NCI-H128 (cell line): ENCODE measurements at regions not wholly inside any gene's neighbourhood (a gene's known extent, or its start where the extent isn't known, plus 50 kb on each side); places are given as distances from the start of the nearest gene placed in this dataset.

Experiments
- DNase-seq: peaks from one replicate; lab custom pipeline; 2025; ENCODE audit not compliant: unreplicated experiment; lab: John Stamatoyannopoulos, UW

GRCh38 chr2:180742801-180743200 is 237.6 kb upstream of the UBE2E3 start:
- no peak for DNase-seq

- DNase-seq = no peak
Observed at GRCh38 chr2:180739070-180739469, 241.3 kb upstream of the UBE2E3 start.

GRCh38 chr2:180735799-180736198 is 244.6 kb upstream of the UBE2E3 start:
- no peak for DNase-seq

GRCh38 chr2:180734382-180734781 is 246.0 kb upstream of the UBE2E3 start:
- no peak for DNase-seq

- DNase-seq = no peak
Observed at GRCh38 chr2:180733330-180733729, 247.1 kb upstream of the UBE2E3 start.

- DNase-seq = no peak
Observed at GRCh38 chr2:180732337-180732736, 248.1 kb upstream of the UBE2E3 start.

- DNase-seq = no peak
Observed at GRCh38 chr2:180730976-180731375, 249.4 kb upstream of the UBE2E3 start.

- no peak for DNase-seq
Observed at GRCh38 chr2:180728928-180729559, 251.4 kb upstream of the UBE2E3 start.

GRCh38 chr2:180723712-180724111 is 256.7 kb upstream of the UBE2E3 start:
- no peak for DNase-seq

- DNase-seq = no peak
Observed at GRCh38 chr2:180722551-180723239, 257.7 kb upstream of the UBE2E3 start.

- DNase-seq = no peak
Observed at GRCh38 chr2:180720829-180721228, 259.6 kb upstream of the UBE2E3 start.

GRCh38 chr2:180717588-180717987 is 262.8 kb upstream of the UBE2E3 start:
- DNase-seq = no peak

- no peak for DNase-seq
Observed at GRCh38 chr2:180716186-180717180, 263.9 kb upstream of the UBE2E3 start.

GRCh38 chr2:180715044-180715443 is 265.4 kb upstream of the UBE2E3 start:
- DNase-seq = no peak

GRCh38 chr2:180709392-180710145 is 270.8 kb upstream of the UBE2E3 start:
- no peak for DNase-seq

GRCh38 chr2:180707884-180708205 is 272.6 kb upstream of the UBE2E3 start:
- DNase-seq = no peak

- no peak for DNase-seq
Observed at GRCh38 chr2:180707175-180707883, 273.1 kb upstream of the UBE2E3 start.

- DNase-seq = no peak
Observed at GRCh38 chr2:180706694-180707093, 273.7 kb upstream of the UBE2E3 start.

- no peak for DNase-seq
Observed at GRCh38 chr2:180705551-180705950, 274.9 kb upstream of the UBE2E3 start.

GRCh38 chr2:180705122-180705521 is 275.3 kb upstream of the UBE2E3 start:
- DNase-seq = no peak
